ENCODE measurements at regions not wholly inside any gene's neighbourhood (a gene's known extent, or its start where the extent isn't known, plus 50 kb on each side); places are given as distances from the start of the nearest gene placed in this dataset.

DNA sequence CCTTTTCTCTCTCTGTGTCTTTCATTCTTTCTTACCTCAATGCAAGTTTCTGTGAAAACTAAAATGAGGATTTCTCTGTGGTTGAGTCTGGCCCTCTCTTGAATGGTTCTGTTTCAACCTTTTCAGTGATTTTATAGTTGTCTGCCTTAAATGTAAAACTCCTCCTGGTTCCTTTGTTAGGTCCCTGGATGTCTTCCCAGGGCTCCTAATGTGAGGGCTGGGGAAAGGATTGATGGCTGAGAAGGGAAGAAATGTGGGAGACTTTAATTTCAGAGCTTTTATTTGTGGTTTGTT lies 90.6 kb upstream of the GRM7 start:
- no peak for TF ChIP-seq POLR2A (IDR thresholded peaks at IDR 0.05)
- TF ChIP-seq, protein P1, sequence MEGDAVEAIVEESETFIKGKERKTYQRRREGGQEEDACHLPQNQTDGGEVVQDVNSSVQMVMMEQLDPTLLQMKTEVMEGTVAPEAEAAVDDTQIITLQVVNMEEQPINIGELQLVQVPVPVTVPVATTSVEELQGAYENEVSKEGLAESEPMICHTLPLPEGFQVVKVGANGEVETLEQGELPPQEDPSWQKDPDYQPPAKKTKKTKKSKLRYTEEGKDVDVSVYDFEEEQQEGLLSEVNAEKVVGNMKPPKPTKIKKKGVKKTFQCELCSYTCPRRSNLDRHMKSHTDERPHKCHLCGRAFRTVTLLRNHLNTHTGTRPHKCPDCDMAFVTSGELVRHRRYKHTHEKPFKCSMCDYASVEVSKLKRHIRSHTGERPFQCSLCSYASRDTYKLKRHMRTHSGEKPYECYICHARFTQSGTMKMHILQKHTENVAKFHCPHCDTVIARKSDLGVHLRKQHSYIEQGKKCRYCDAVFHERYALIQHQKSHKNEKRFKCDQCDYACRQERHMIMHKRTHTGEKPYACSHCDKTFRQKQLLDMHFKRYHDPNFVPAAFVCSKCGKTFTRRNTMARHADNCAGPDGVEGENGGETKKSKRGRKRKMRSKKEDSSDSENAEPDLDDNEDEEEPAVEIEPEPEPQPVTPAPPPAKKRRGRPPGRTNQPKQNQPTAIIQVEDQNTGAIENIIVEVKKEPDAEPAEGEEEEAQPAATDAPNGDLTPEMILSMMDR (IDR thresholded peaks at IDR 0.05): no peak

Data from testis (tissue), 2 donors.